NCI-H2196 (cell line): ENCODE measurements at regions not wholly inside any gene's neighbourhood (a gene's known extent, or its start where the extent isn't known, plus 50 kb on each side); places are given as distances from the start of the nearest gene placed in this dataset.

Experiments used
- DNase-seq: peaks from one replicate; lab custom pipeline; 2025; ENCODE audit not compliant: unreplicated experiment; lab: John Stamatoyannopoulos, UW

- no peak for DNase-seq
Observed at GRCh38 chr4:15130441-15130840, 128.2 kb downstream of the CPEB2 start.

GRCh38 chr4:15131551-15131950 lies 129.3 kb downstream of the CPEB2 start:
- no peak for DNase-seq

DNA sequence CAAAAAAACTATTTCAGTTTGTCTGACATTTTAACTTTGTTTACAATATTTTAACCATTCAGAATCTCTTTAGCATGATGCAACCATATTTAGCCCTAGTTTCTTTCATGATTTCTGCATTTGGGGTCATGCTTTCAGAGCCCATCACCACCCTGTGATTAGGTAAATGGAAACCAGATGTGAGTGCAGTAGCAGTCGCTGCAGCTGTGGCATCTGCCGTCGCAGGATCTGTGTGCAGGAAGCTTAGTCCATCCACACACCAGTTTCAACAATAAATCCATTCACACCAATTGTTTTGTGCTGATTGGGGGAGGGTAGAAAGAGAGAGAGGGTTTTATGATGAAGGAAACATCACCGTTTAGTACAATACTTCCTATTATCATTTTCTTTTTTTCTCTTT lies 130.5 kb downstream of the CPEB2 start:
- no peak for DNase-seq

DNA sequence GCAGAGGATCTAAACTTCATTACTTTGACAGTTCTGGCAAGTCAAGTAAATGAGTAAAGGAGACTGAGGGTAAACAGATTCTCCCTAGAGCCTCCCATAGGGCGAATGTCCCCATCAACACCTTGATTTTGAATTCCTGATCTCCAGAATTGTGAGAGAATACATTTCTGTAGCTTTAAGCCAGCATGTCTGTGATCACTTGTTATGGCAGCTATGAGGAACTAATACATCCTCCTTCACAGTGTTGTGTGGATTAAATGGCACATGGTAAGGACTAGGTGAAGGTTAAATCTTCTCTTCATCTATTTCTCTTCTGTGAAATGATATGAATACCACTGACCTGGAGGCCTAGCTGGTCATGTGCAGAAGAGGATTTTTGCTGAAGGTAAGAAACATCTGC lies 137.3 kb downstream of the CPEB2 start:
- no peak for DNase-seq

DNA sequence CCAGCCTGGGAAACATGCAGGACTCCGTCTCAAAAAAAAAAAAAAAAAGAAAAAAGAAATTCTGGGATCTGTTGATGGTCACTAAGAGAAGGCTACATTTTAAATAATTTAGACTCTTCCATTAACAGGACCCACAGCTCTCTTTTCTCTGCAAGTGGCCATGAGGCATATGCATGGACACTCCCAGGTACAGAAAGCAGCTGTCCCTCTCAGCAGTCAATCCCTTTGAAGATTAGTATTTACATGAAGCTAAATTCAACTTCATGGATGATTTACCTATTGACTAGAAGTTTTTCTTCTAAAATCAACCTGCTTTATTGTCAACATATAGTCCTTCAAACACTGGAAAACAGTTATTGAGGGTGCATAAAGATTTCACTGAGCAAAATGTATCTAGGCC lies 139.9 kb downstream of the CPEB2 start:
- DNase-seq, result no peak

- no peak for DNase-seq
Observed at GRCh38 chr4:15143551-15143950, 141.3 kb downstream of the CPEB2 start.

- no peak for DNase-seq
Observed at GRCh38 chr4:15144249-15144966, 142.1 kb downstream of the CPEB2 start.

- DNase-seq, result no peak
Observed at GRCh38 chr4:15144967-15145295, 142.7 kb downstream of the CPEB2 start.

GRCh38 chr4:15145709-15146108 lies 143.4 kb downstream of the CPEB2 start:
- no peak for DNase-seq

DNA sequence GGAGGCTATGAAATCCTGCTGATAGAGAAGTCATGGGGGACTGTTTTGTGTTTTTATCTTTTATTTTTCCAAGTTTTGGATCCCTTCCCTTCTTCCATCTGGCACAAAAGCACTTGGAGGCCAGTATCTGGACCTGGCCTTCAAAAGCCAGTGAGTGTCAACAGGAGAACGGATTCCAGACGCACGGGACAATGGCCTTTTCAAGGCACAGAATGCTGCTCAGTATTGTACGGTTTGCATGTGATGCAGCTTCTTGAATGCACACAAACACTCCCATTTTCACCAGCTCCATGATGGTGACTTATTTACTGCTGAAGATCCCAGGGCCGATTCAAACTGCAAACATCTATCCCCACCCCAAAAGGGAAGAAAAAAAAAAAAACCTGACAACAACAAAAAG lies 145.4 kb downstream of the CPEB2 start:
- DNase-seq, result no peak

- DNase-seq, result no peak
Observed at GRCh38 chr4:15148199-15148598, 145.9 kb downstream of the CPEB2 start.

DNA sequence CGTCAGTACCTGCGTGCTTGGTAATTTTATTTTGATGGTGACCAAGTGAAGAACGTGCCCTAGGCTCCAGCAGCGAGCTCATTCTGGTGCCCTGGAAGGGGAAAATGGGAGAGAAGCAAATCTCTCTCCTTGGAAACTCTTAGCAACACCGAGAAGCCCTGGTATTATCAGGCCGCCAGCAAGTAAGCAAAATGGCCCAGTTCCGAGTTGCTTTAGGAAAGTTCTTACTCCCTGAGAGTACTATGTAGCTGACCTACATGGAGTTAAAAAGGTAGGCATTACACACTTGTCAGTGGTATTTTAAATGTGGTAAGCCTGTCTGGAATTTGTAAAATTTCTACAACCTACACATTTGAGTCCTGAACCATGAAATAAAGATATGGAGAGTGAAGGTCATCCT lies 146.4 kb downstream of the CPEB2 start:
- no peak for DNase-seq

DNA sequence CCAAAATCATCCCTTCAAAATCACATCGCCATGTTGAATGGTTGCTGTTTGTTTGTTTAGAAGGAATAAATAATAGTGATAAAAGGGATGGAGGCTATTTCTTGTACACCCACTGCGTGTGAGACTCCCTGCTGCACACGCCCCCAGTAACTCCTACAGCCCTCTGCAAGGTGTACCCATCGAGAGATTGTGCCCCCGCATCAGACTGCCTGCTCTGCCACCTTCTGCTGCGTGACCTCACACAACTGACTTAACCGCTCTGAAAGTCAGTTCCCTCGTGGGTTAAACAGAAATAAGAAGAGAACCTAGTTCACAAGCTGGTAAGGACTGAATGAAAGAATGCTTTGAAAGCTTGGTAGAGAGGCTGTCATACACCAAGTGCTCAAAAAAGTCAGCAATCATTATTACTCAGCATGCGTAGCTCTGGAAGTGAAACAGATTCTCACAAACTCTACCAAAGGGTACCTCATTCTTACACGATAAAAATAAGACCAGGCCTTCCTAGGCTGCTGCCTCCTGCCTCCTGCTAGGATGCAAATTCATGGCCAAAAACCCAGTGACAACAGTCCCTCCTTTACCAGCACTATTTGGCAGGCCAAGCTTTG lies 147.1 kb downstream of the CPEB2 start:
- no peak for DNase-seq

GRCh38 chr4:15149839-15150592 lies 147.7 kb downstream of the CPEB2 start:
- peak; percentile 5 for DNase-seq

DNA sequence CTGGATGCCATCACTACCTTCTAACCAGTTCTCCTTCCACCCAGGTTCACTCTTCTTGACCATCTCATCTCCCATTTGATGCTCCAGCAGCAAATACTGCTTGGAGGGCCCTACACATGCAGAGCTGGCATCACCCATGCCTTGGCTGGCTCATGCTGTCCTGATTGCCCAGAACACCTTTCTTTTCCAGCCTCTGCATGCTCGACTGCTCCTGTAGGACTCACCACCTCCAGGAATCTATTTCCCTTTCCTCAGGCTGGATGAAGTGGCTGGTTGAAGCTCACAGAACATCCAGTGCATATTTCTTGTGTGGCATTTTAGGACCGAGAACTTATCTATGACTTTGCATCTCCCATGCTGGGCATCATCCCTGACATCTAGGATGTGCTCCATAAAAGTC lies 148.3 kb downstream of the CPEB2 start:
- no peak for DNase-seq

GRCh38 chr4:15151033-15151432 lies 148.8 kb downstream of the CPEB2 start:
- no peak for DNase-seq

- no peak for DNase-seq
Observed at GRCh38 chr4:15153662-15154061, 151.4 kb downstream of the CPEB2 start.

DNA sequence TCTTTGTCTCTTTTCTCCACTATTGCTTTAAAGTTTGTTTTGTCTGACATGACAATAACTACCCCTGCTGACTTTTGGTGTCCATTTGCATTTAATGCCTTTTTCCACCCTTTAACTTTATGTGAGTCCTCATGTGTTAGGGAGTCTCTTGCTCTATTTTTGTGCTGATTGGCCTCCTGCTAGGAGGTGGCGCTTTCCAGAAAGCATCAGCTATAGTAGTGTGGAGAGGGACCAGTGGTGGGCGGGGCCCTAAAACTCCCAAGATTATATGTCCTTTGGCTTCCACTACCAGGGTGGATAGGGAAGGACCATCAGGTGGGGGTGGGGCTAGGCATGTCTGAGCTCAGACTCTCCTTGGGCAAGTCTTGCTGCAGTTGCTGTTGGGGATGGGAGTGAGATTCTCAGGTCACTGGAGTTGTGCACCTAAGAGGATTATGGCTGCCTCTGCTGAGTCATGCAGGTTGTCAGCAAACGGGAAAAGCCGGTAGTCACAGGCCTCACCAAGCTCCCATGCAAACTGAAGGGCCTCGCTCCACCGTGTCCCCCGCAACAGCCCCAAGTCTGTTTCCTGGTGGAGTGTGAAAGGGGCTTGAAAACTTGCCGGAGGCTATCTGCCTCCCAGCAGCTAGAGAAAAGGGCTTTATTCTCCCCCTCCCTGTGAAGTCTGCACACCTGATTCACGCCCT lies 156.3 kb downstream of the CPEB2 start:
- no peak for DNase-seq

DNA sequence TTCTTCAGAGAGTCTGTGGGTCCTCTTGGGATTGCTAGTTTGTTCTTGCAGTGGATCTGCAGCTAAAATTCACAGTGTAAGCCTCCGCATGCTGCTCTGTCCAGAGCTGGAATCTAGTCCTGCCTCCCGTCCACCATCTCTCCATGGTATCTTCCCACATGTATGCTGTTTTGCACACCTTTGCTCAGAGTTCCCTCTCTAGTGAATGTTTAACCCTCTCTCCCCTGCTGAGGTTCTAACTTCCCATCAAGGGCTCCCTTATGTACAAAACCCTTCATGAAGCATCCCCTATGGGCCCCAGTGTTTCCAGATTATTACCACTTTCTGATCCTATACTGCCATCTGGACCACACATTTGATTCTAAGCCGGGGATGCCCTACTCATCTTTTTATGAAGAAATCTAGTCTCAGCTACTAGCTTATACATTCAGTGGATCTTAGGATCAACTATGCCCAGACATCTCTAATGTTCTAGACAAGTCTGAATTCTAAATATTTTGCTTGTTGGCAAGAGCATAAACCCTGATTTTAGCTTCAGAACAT lies 157.3 kb downstream of the CPEB2 start:
- no peak for DNase-seq

DNA sequence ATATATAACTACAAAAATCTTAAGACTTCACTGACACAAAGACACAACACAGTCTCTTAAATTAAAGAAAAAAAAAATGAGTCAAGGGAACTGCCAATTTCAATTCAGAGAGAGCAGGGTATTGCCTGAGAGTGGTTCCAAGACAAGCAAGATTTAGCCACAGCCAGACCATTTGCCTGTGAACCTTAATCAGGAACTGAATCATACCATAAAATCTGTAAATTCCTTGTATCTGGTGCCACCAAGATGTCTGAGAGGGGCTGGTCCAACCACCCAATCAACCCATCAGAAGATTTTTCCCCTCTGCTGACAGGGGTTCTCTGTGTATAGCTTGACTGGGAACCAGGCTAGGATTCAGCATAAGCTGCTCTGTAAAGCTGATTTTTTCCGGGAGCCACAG lies 159.2 kb downstream of the CPEB2 start:
- DNase-seq, result no peak

GRCh38 chr4:15162046-15162445 lies 159.8 kb downstream of the CPEB2 start:
- no peak for DNase-seq
